ENCODE measurements at regions not wholly inside any gene's neighbourhood (a gene's known extent, or its start where the extent isn't known, plus 50 kb on each side); places are given as distances from the start of the nearest gene placed in this dataset.
"Not testable (repeated sequence)": the region's sequence is repeated elsewhere in the genome, so short reads cannot be mapped to it uniquely, and the experiment has no call there.

- Mint-ChIP-seq H3K4me1 (no peaks in the 10 kb centered on the region), H3K27ac (no peak overlapping the region), H3K9me3 (peaks cover 3% of the 10 kb centered on the region), H3K4me3 (no peak overlapping the region), H3K36me3 (no peaks in the 10 kb centered on the region), H3K27me3 (no peaks in the 10 kb centered on the region)
- DNase-seq (ENCODE audit: low spot score in 2 of 2), result no peak
- ATAC-seq (ENCODE audit: low read depth), result no peak
Measured at GRCh38 chr12:114547636-114548035, 136.3 kb downstream of the TBX3 start.

GRCh38 chr12:114530417-114530816 is 124.5 kb upstream of the TBX5 start:
- Mint-ChIP-seq H3K27me3 (no peaks in the 10 kb centered on the region), H3K9me3 (peaks cover 2% of the 10 kb centered on the region), H3K36me3 (no peaks in the 10 kb centered on the region), H3K4me3 (no peak overlapping the region), H3K27ac (no peak overlapping the region), H3K4me1 (no peaks in the 10 kb centered on the region)
- no peak for DNase-seq (ENCODE audit: low spot score in 2 of 2)
- no peak for ATAC-seq (ENCODE audit: low read depth)

DNA sequence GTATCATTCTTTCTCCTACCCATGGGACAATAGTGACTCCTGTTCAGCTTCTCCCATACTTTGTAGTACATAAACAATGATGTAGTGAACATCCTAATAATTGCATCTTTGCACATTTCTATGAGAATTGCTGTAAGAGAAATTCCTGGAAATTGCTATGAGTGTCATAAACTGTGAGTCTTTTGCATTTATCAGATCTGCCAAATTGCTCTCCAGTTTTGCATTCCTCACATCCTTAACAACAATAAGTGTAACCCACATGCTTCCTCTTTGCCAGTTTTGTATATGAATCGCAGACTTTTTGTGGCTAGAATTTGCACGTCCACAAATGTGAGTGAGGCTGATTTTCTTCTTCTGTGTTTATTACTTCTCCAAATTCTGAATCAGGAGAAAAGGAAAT is 124.0 kb upstream of the TBX5 start:
- H3K4me1 Mint-ChIP-seq, result no peaks in the 10 kb centered on the region
- peaks cover 2% of the 10 kb centered on the region for H3K9me3 Mint-ChIP-seq
- no peak overlapping the region for H3K4me3 Mint-ChIP-seq
- H3K27me3 Mint-ChIP-seq, result no peaks in the 10 kb centered on the region
- no peaks in the 10 kb centered on the region for H3K36me3 Mint-ChIP-seq
- ATAC-seq (ENCODE audit: low read depth) (no peak), DNase-seq (ENCODE audit: low spot score in 2 of 2) (no peak)
- no peak overlapping the region for H3K27ac Mint-ChIP-seq

- no peak for ATAC-seq (ENCODE audit: low read depth)
Measured at GRCh38 chr12:114528766-114529165, 122.8 kb upstream of the TBX5 start.

GRCh38 chr12:114521160-114521559 is 115.2 kb upstream of the TBX5 start:
- DNase-seq (ENCODE audit: low spot score in 2 of 2); H3K27ac Mint-ChIP-seq; H3K9me3 Mint-ChIP-seq; H3K4me3 Mint-ChIP-seq; H3K36me3 Mint-ChIP-seq; H3K27me3 Mint-ChIP-seq; ATAC-seq (ENCODE audit: low read depth); H3K4me1 Mint-ChIP-seq: not testable (repeated sequence)

More at GRCh38 chr12:114528766-114529165, 122.8 kb upstream of the TBX5 start:
- Mint-ChIP-seq H3K27me3 (no peaks in the 10 kb centered on the region), H3K36me3 (no peaks in the 10 kb centered on the region), H3K4me1 (no peaks in the 10 kb centered on the region), H3K4me3 (no peak overlapping the region), H3K9me3 (peaks cover 2% of the 10 kb centered on the region), H3K27ac (no peak overlapping the region)
- no peak for DNase-seq (ENCODE audit: low spot score in 2 of 2)

GRCh38 chr12:114512351-114512750 is 106.4 kb upstream of the TBX5 start:
- Mint-ChIP-seq H3K36me3 (no peaks in the 10 kb centered on the region), H3K4me3 (no peak overlapping the region), H3K9me3 (peaks cover 2% of the 10 kb centered on the region), H3K27ac (no peak overlapping the region), H3K27me3 (peaks cover 3% of the 10 kb centered on the region), H3K4me1 (no peaks in the 10 kb centered on the region)
- ATAC-seq (ENCODE audit: low read depth) (no peak), DNase-seq (ENCODE audit: low spot score in 2 of 2) (no peak)

- Mint-ChIP-seq H3K27ac (no peak overlapping the region), H3K36me3 (no peaks in the 10 kb centered on the region), H3K27me3 (peaks cover 8% of the 10 kb centered on the region), H3K4me1 (no peaks in the 10 kb centered on the region), H3K4me3 (no peak overlapping the region), H3K9me3 (peaks cover 2% of the 10 kb centered on the region)
- DNase-seq (ENCODE audit: low spot score in 2 of 2) (peak; percentile 31 to 44), ATAC-seq (ENCODE audit: low read depth) (peak; percentile 55)
Measured at GRCh38 chr12:114508529-114509129, 102.7 kb upstream of the TBX5 start.

- Mint-ChIP-seq H3K9me3 (peaks cover 2% of the 10 kb centered on the region), H3K4me1 (no peaks in the 10 kb centered on the region), H3K4me3 (no peak overlapping the region), H3K27me3 (peaks cover 11% of the 10 kb centered on the region), H3K27ac (no peak overlapping the region), H3K36me3 (no peaks in the 10 kb centered on the region)
- ATAC-seq (ENCODE audit: low read depth) (no peak), DNase-seq (ENCODE audit: low spot score in 2 of 2) (no peak)
Measured at GRCh38 chr12:114506651-114507050, 100.7 kb upstream of the TBX5 start.

DNA sequence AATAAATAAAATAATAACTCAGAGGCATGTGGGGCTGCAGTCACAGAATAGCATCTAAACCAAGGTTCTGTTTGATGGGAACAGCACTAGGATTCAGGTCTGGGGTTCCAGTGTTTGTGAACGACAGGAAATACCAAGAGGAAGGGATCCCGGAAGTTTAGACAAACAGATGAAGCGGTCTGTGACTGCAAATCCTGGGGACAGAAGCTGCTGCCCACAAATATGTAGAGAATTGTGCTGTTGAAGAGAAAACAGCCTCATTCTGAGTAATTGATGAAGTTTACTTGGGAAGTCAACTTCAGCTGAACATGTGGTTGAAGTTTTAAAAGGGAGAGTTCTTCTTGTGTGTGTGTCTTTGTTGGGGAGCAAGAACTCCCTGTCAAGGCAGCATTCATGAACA is 98.4 kb upstream of the TBX5 start:
- no peak overlapping the region for H3K27ac Mint-ChIP-seq
- no peaks in the 10 kb centered on the region for H3K4me1 Mint-ChIP-seq
- no peaks in the 10 kb centered on the region for H3K36me3 Mint-ChIP-seq
- peaks cover 8% of the 10 kb centered on the region for H3K27me3 Mint-ChIP-seq
- DNase-seq (ENCODE audit: low spot score in 2 of 2) (no peak), ATAC-seq (ENCODE audit: low read depth) (no peak)
- peaks cover 2% of the 10 kb centered on the region for H3K9me3 Mint-ChIP-seq
- no peak overlapping the region for H3K4me3 Mint-ChIP-seq

DNA sequence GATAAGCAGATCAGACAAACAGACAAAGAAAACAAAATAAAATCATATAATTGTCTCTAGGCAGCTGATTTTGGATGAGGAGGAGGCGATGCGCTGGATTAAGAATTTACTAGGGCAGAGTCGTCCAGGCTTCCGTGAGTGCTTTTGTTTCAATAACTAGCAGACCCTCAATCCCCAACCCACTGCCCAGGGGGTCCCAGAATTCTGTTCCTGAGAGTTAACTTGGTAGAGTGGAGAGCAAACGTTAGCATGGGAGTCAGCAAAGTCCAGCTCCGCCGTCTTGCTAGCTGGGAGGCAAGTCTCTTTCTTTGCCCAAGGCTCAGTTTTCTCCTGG is 95.5 kb upstream of the TBX5 start:
- ATAC-seq (ENCODE audit: low read depth) (no peak), DNase-seq (ENCODE audit: low spot score in 2 of 2) (no peak)
- Mint-ChIP-seq H3K9me3 (peaks cover 2% of the 10 kb centered on the region), H3K27ac (no peak overlapping the region), H3K4me3 (no peak overlapping the region), H3K4me1 (no peaks in the 10 kb centered on the region), H3K36me3 (no peaks in the 10 kb centered on the region), H3K27me3 (peaks cover 14% of the 10 kb centered on the region)

GRCh38 chr12:114500775-114501473 is 95.0 kb upstream of the TBX5 start:
- no peaks in the 10 kb centered on the region for H3K36me3 Mint-ChIP-seq
- DNase-seq (ENCODE audit: low spot score in 2 of 2) (no peak), ATAC-seq (ENCODE audit: low read depth) (no peak)
- H3K27me3 Mint-ChIP-seq, result peaks cover 12% of the 10 kb centered on the region
- peaks cover under 1% of the 10 kb centered on the region for H3K9me3 Mint-ChIP-seq
- no peak overlapping the region for H3K4me3 Mint-ChIP-seq
- no peak overlapping the region for H3K27ac Mint-ChIP-seq
- H3K4me1 Mint-ChIP-seq, result no peaks in the 10 kb centered on the region

- ATAC-seq (ENCODE audit: low read depth), result no peak
- H3K27me3 Mint-ChIP-seq, result peaks cover 10% of the 10 kb centered on the region
- no peak for DNase-seq (ENCODE audit: low spot score in 2 of 2)
- no peak overlapping the region for H3K27ac Mint-ChIP-seq
- no peaks in the 10 kb centered on the region for H3K36me3 Mint-ChIP-seq
- no peak overlapping the region for H3K4me3 Mint-ChIP-seq
- no peaks in the 10 kb centered on the region for H3K9me3 Mint-ChIP-seq
- no peaks in the 10 kb centered on the region for H3K4me1 Mint-ChIP-seq
Measured at GRCh38 chr12:114500131-114500530, 94.2 kb upstream of the TBX5 start.

- DNase-seq (ENCODE audit: low spot score in 2 of 2) (no peak), ATAC-seq (ENCODE audit: low read depth) (no peak)
- H3K4me3 Mint-ChIP-seq, result no peak overlapping the region
- no peaks in the 10 kb centered on the region for H3K4me1 Mint-ChIP-seq
- no peak overlapping the region for H3K27ac Mint-ChIP-seq
- no peaks in the 10 kb centered on the region for H3K9me3 Mint-ChIP-seq
- H3K27me3 Mint-ChIP-seq, result peaks cover 13% of the 10 kb centered on the region
- H3K36me3 Mint-ChIP-seq, result no peaks in the 10 kb centered on the region
Measured at GRCh38 chr12:114499338-114499737, 93.4 kb upstream of the TBX5 start.

DNA sequence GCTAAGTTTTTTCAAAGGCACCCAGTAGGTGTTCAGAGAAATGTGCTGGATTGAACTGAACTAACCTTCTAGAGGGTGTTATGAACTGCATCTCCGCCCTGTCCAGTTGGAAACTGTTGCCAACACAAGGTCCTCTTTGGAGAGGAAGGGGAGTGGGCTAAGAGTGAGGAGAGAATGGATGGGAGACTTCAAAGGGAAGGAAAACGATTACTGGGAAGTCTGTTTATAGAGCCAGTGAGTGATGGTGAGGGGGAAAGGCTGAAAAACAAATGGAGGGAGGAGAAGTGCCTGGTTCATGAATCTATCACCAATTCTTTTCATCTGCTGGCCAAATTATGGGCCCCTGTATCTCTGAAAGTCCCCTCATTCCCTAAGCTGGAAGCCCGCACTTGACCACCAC is 86.0 kb upstream of the TBX5 start:
- peaks cover 5% of the 10 kb centered on the region for H3K27me3 Mint-ChIP-seq
- H3K9me3 Mint-ChIP-seq, result no peaks in the 10 kb centered on the region
- no peak overlapping the region for H3K27ac Mint-ChIP-seq
- ATAC-seq (ENCODE audit: low read depth) (no peak), DNase-seq (ENCODE audit: low spot score in 2 of 2) (no peak)
- H3K36me3 Mint-ChIP-seq, result no peaks in the 10 kb centered on the region
- H3K4me1 Mint-ChIP-seq, result no peaks in the 10 kb centered on the region
- H3K4me3 Mint-ChIP-seq, result no peak overlapping the region

GRCh38 chr12:114484822-114485459 is 79.0 kb upstream of the TBX5 start:
- H3K4me3 Mint-ChIP-seq; H3K27ac Mint-ChIP-seq; ATAC-seq (ENCODE audit: low read depth); DNase-seq (ENCODE audit: low spot score in 2 of 2); H3K27me3 Mint-ChIP-seq; H3K36me3 Mint-ChIP-seq; H3K4me1 Mint-ChIP-seq; H3K9me3 Mint-ChIP-seq: not testable (repeated sequence)
